H1 (cell line): ENCODE measurements at regions not wholly inside any gene's neighbourhood (a gene's known extent, or its start where the extent isn't known, plus 50 kb on each side); places are given as distances from the start of the nearest gene placed in this dataset.

ENCODE experiments used
- BACH1 ChIP-seq: IDR thresholded peaks from 2 replicates; pipeline ENCODE4 v1.6.1; 2012; ENCODE audit warnings: low read length, improper control_type of control experiment
- CHD2 ChIP-seq: IDR thresholded peaks from 2 replicates; pipeline ENCODE4 v1.6.1; 2012; ENCODE audit warnings: low read length, improper control_type of control experiment
- HDAC2 ChIP-seq, 2 experiments: fragments of 300-600 bp in 1 of 2; sonication (generic) in 1 of 2; IDR thresholded peaks; 2 replicates each; pipeline ENCODE4 v1.6.1; 2011 to 2012; ENCODE audit warnings: low read depth in 2 of 2, low read length in 2 of 2, mild to moderate bottlenecking in 2 of 2, moderate library complexity in 2 of 2, borderline replicate concordance in 1 of 2, inconsistent platforms in 1 of 2

DNA sequence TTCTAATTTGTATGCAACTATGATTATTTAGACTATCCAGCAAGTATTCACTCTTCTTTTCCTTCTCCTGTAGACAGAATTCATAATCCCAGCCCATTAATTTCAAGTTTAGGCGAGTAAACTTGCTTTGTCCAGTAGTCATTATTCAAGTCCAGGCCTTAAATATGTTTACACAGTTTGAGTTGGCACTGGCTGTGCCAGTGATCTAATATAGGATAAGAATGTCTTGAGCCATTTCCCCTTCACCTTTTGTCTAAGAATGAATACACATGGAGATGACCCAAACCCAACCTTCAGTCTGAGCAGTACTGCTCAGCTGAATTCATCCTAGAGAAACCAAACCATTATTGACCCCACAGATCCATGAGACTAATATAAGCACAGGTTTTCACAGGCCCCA, 930.4 kb upstream of the CDH8 start (continued):
- no peak for TF ChIP-seq HDAC2 (IDR thresholded peaks at IDR 0.05; ENCODE audit: borderline replicate concordance in 1 of 2, low read depth in 2 of 2, low read length in 2 of 2)
- no peak for TF ChIP-seq CHD2
- TF ChIP-seq BACH1 = no peak
